Nephron progenitor cell (in vitro differentiated cells): ENCODE measurements at regions not wholly inside any gene's neighbourhood (a gene's known extent, or its start where the extent isn't known, plus 50 kb on each side); places are given as distances from the start of the nearest gene placed in this dataset.
A peak's percentile ranks its signal among the peaks of the same experiment; 100 is the strongest.

Experiments used
- DNase-seq: peaks from one replicate; pipeline ENCODE4 v3.0.0; 2021
- H3K27ac Mint-ChIP-seq: 2 replicates; pipeline ENCODE4 v1.8.0; 2021; ENCODE audit warnings: mild to moderate bottlenecking, moderate library complexity, mixed read lengths
- H3K27me3 Mint-ChIP-seq: 2 replicates; pipeline ENCODE4 v1.8.0; 2021; ENCODE audit warnings: mild to moderate bottlenecking, low read depth, mixed read lengths; ENCODE audit not compliant: poor library complexity
- H3K36me3 Mint-ChIP-seq: 2 replicates; pipeline ENCODE4 v1.8.0; 2021; ENCODE audit warnings: low read depth, mixed read lengths
- H3K4me1 Mint-ChIP-seq: 2 replicates; pipeline ENCODE4 v1.8.0; 2021; ENCODE audit warnings: mixed read lengths
- H3K4me3 Mint-ChIP-seq: 2 replicates; pipeline ENCODE4 v1.8.0; 2021; ENCODE audit warnings: mild to moderate bottlenecking, moderate library complexity, mixed read lengths
- H3K9me3 Mint-ChIP-seq: 2 replicates; pipeline ENCODE4 v1.8.0; 2021; ENCODE audit warnings: mild to moderate bottlenecking, moderate library complexity, mixed read lengths
- TF ChIP-seq, protein P1 (sequence below): fragments of 200-600 bp; sonication (generic); IDR thresholded peaks from 2 replicates; pipeline ENCODE4 v1.5.0; 2021; ENCODE audit warnings: antibody characterized with exemption

DNA sequence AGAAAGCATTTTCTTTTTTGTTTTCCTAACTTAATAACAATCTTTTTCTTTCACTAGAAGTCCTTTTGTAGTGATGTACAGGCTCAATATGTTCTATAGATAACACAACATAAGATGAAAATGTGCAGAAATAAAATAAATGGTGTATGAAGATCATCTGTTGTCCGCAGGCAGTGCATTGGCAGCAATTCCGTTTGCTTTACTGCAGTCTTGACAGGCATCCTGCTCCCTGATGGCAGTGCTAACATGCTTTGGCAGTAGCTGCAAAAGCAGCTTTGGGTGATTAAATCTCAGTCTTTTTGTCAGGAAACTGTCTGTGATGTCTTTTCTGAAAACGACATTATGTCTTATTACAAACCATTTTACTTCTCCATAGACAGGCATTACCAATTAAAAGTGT lies 131.4 kb downstream of the TRAM1L1 start:
- DNase-seq, result no peak
- Mint-ChIP-seq H3K36me3 (no peaks in the 10 kb centered on the region), H3K27me3 (peaks cover 3% of the 10 kb centered on the region), H3K27ac (no peak overlapping the region), H3K4me3 (no peak overlapping the region), H3K4me1 (no peaks in the 10 kb centered on the region), H3K9me3 (no peaks in the 10 kb centered on the region)
- TF ChIP-seq, protein P1, sequence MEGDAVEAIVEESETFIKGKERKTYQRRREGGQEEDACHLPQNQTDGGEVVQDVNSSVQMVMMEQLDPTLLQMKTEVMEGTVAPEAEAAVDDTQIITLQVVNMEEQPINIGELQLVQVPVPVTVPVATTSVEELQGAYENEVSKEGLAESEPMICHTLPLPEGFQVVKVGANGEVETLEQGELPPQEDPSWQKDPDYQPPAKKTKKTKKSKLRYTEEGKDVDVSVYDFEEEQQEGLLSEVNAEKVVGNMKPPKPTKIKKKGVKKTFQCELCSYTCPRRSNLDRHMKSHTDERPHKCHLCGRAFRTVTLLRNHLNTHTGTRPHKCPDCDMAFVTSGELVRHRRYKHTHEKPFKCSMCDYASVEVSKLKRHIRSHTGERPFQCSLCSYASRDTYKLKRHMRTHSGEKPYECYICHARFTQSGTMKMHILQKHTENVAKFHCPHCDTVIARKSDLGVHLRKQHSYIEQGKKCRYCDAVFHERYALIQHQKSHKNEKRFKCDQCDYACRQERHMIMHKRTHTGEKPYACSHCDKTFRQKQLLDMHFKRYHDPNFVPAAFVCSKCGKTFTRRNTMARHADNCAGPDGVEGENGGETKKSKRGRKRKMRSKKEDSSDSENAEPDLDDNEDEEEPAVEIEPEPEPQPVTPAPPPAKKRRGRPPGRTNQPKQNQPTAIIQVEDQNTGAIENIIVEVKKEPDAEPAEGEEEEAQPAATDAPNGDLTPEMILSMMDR, result no peak

DNA sequence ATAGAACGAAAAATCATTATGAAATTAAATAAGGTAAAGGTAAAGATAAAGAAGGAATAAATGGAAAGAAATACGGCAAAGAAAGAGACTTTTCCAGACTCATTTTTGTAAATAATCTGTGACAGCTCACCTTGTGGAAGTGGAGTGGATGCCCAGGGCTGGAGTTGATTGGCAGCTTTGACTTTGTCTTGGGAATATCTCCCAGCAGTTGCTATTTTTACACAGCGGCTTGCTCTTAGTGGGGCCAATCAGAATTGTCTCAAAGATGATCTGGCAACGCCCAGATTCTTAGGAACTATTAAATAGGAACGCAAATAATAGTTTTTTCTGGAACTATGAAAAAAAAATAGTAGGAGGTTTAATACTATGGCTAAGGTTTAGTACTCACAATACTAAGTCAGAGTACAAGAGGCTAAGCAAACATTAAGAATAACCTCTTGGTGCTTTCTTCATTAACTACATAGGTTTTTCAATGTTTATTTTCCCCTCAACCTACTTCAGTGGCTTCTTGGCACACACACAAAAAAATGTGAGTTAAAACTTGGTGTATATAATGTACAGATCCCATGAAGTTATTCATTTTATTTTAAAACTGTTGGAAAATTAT lies 132.7 kb downstream of the TRAM1L1 start:
- no peak for DNase-seq
- Mint-ChIP-seq H3K27me3 (peaks cover 3% of the 10 kb centered on the region), H3K4me1 (no peaks in the 10 kb centered on the region), H3K27ac (no peak overlapping the region), H3K4me3 (no peak overlapping the region), H3K36me3 (no peaks in the 10 kb centered on the region), H3K9me3 (no peaks in the 10 kb centered on the region)
- TF ChIP-seq, protein P1, result no peak

DNA sequence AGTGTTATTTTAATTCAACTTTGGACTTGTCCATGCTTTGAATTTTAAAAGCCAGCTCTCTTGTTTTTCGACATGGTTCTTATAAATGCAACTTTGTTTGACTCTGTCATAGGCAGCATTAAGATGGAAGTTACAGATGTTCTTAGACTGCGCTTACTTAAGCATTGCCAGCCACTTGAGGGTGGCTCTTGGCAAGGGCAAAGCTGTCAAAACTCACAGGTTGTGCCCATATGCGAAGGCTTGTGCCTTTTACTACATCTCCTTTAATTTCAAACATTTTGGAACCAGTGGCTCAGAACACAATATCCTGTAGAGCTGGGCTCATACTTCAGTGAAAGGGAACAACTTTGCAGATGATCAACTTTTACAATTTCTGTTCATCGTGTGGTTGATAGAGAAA lies 135.5 kb downstream of the TRAM1L1 start:
- no peaks in the 10 kb centered on the region for H3K4me1 Mint-ChIP-seq
- TF ChIP-seq, protein P1, result no peak
- H3K36me3 Mint-ChIP-seq, result no peaks in the 10 kb centered on the region
- no peak for DNase-seq
- no peak overlapping the region for H3K4me3 Mint-ChIP-seq
- no peak overlapping the region for H3K27ac Mint-ChIP-seq
- no peaks in the 10 kb centered on the region for H3K9me3 Mint-ChIP-seq
- peaks cover 3% of the 10 kb centered on the region for H3K27me3 Mint-ChIP-seq

DNA sequence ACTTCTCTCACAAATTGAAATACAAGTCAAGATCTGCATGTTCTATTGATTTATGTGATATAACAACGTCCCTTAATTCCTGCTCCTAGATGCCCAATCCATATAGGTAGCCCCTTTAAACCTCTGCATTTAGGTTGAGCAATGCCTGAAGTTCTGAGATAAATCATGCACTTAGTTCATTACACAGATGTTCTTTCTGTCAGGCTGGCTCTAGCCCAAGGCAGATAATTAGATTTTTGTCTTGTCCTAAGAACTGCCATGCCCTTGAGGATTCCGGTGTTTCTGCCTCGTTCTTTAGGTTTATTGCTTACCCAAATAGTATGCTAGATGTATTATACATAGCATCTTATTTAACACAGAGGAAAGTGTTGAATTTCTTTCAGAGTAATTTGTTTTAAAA lies 143.1 kb downstream of the TRAM1L1 start:
- Mint-ChIP-seq H3K36me3 (no peaks in the 10 kb centered on the region), H3K4me3 (no peak overlapping the region), H3K9me3 (no peaks in the 10 kb centered on the region), H3K4me1 (no peaks in the 10 kb centered on the region), H3K27me3 (no peaks in the 10 kb centered on the region), H3K27ac (no peak overlapping the region)
- TF ChIP-seq, protein P1, result no peak
- no peak for DNase-seq

DNA sequence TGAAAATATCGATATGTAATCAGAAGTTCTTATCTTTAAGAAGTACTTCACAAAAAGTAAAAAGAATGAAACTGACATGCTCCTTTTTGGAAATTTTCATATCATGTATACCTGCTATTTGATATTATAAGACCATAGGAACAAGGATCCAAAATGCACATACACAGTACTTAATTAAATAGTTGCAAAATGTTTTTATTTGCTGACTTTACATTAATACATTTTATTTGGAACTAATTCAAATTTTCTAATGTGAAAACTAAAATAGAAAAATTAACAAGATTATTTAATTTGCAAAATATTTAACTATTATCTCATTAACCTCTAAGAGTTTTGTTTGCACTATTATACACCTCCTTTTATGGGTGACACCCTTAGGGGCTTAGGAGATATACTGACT lies 155.0 kb downstream of the TRAM1L1 start:
- H3K9me3 Mint-ChIP-seq, result no peaks in the 10 kb centered on the region
- H3K27me3 Mint-ChIP-seq, result peaks cover 10% of the 10 kb centered on the region
- DNase-seq, result no peak
- H3K36me3 Mint-ChIP-seq, result no peaks in the 10 kb centered on the region
- no peak overlapping the region for H3K4me3 Mint-ChIP-seq
- TF ChIP-seq, protein P1, result no peak
- no peak overlapping the region for H3K27ac Mint-ChIP-seq
- H3K4me1 Mint-ChIP-seq, result peaks cover 2% of the 10 kb centered on the region

DNA sequence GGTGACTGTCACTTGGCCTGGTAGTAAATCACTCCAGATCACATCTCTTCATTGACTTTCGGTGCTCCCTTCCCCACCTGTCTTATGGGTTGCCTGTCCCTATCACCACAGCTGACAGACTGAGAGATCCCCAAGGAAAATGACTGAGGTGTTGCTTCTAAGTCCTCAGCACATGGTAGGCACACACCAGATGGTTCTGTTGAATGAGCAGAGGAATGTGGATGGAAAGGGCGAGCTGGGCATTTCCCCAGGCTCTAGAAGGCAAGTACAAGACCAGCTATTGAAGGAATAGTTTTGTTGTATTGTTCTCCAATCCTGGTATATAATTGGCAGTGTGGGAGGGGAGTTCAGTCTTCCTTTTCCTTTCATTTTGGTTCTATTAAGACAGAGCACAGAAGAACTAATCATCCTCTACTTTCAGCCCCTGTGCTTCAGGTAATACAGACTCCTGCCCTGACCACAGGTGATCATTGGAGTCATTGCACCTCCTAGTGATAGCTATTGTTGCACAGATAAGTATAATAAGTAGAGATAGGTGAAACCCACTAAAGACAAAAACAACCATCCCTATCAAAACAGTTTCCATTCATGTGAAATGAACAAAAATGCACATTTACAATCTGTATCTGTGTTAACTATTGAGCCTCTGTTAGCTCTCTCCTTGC lies 158.6 kb downstream of the TRAM1L1 start:
- peaks cover 17% of the 10 kb centered on the region for H3K27me3 Mint-ChIP-seq
- DNase-seq, result no peak
- peaks cover 12% of the 10 kb centered on the region for H3K4me1 Mint-ChIP-seq
- no peaks in the 10 kb centered on the region for H3K9me3 Mint-ChIP-seq
- TF ChIP-seq, protein P1, result no peak
- H3K4me3 Mint-ChIP-seq, result peak overlapping the region; percentile 78
- no peaks in the 10 kb centered on the region for H3K36me3 Mint-ChIP-seq
- no peak overlapping the region for H3K27ac Mint-ChIP-seq
